ENCODE measurements at regions not wholly inside any gene's neighbourhood (a gene's known extent, or its start where the extent isn't known, plus 50 kb on each side); places are given as distances from the start of the nearest gene placed in this dataset.

DNA sequence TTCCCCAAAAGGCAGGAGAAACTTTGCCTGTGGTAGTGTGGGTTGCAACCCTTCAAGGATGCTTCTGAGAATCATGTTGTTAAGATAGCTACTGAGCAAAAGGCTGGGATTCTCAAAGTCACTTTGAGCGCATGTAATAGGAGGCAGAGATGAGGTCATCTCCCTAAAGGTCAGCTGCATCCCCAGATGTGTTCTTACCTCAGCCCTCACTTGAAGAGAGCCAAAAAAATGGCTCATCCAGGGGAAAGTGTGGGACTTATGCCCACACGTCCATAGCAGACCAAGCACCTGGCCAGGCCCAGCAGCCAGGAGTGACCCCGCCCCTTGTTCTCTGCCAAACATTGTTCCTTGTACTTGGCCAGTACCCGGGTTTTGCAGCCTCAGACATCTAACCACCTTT is 187.0 kb upstream of the BMP2 start:
- no peak overlapping the region for H3K4me3 ChIP-seq (ENCODE audit: control insufficient read depth, low read depth, low read length)
- DNase-seq (ENCODE audit: low read depth) = no peak
- TF ChIP-seq, protein P1, sequence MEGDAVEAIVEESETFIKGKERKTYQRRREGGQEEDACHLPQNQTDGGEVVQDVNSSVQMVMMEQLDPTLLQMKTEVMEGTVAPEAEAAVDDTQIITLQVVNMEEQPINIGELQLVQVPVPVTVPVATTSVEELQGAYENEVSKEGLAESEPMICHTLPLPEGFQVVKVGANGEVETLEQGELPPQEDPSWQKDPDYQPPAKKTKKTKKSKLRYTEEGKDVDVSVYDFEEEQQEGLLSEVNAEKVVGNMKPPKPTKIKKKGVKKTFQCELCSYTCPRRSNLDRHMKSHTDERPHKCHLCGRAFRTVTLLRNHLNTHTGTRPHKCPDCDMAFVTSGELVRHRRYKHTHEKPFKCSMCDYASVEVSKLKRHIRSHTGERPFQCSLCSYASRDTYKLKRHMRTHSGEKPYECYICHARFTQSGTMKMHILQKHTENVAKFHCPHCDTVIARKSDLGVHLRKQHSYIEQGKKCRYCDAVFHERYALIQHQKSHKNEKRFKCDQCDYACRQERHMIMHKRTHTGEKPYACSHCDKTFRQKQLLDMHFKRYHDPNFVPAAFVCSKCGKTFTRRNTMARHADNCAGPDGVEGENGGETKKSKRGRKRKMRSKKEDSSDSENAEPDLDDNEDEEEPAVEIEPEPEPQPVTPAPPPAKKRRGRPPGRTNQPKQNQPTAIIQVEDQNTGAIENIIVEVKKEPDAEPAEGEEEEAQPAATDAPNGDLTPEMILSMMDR (IDR thresholded peaks at IDR 0.05; ENCODE audit: control insufficient read depth, insufficient read depth, low read depth, low read length, missing control alignments) = no peak

DNA sequence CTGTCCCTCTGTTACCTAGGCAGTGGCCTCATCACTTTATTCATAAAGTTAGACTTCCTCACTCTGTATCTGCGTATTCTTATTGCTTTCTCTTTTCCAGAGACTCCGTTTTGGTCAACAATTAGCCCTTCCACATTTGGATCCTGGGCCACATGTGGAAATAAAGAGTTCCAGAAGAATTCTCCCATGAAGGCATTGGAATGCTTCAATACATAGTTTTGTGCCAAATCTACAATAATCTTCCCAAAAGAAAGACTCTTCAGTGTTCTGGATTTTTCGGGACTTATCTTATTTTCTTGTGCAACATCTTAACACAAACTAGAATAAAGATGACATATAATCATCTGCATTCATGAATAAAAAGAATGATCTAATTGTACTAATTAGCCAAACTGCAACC is 187.7 kb upstream of the BMP2 start:
- H3K4me3 ChIP-seq (ENCODE audit: control insufficient read depth, low read depth, low read length) = no peak overlapping the region
- no peak for DNase-seq (ENCODE audit: low read depth)
- TF ChIP-seq, protein P1 (IDR thresholded peaks at IDR 0.05; ENCODE audit: control insufficient read depth, insufficient read depth, low read depth, low read length, missing control alignments) = no peak

DNA sequence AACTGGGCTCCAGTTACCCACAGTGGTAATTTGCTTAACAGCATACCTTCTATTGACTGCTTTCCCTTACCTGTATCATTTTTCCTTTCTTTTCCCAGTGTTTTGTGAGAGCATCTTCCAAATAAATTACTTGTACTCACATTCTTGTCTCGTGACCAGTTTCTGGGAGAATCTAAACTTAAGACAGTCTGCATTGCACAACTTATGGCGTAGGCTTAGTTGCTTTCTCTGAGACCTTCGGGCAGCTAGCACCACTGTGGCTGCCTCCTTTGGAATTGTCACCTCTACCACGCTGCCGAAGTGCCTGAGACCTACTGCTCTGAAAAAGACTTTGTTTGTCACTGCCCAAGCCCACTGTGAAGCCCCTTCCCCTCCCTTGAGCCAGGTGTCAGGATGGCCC is 188.1 kb upstream of the BMP2 start:
- TF ChIP-seq, protein P1 (IDR thresholded peaks at IDR 0.05; ENCODE audit: control insufficient read depth, insufficient read depth, low read depth, low read length, missing control alignments) = no peak
- no peak for DNase-seq (ENCODE audit: low read depth)

DNA sequence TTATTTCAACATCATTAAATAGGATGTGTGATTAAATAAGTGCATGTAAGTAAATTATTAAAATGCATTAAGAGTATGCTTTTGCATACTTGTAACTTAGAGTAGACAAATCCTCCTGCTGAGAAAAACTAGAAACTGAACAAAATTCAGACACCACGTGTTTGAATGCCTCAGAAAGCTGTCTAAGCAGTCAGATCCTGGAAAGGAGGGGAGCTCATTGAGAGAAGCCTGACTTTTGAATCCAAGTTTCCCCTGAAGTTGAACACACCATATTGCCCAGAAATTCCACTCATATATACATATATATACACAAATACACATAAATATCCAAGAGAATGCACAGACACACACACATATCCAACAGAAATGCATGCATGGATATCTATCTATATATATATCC is 190.0 kb upstream of the BMP2 start:
- TF ChIP-seq, protein P1 (IDR thresholded peaks at IDR 0.05; ENCODE audit: control insufficient read depth, insufficient read depth, low read depth, low read length, missing control alignments) = no peak
- no peak for DNase-seq (ENCODE audit: low read depth)

More for the DNA sequence above, 188.1 kb upstream of the BMP2 start:
- no peak overlapping the region for H3K4me3 ChIP-seq (ENCODE audit: control insufficient read depth, low read depth, low read length)

DNA sequence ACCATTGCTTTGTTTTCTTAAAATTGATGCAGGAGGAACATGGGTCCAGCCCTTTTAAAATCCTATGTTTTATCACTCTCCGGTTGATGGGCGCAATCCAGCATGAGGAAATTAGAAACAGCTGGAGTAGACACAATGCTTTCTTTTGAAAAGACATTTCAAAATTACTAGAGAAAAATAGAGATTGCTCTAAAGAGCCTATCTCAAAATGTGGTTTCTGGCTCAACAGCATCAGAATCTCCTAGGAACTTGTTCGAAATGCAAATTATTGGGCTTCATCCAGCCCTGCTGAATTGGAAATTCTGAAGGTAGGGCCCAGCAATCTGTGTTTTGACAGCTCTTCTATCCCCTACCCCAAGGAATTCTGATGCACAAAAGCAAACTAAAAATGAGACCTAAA is 190.8 kb upstream of the BMP2 start:
- no peak overlapping the region for H3K4me3 ChIP-seq (ENCODE audit: control insufficient read depth, low read depth, low read length)
- no peak for DNase-seq (ENCODE audit: low read depth)
- TF ChIP-seq, protein P1 (IDR thresholded peaks at IDR 0.05; ENCODE audit: control insufficient read depth, insufficient read depth, low read depth, low read length, missing control alignments) = no peak

More for the DNA sequence above, 190.0 kb upstream of the BMP2 start:
- no peak overlapping the region for H3K4me3 ChIP-seq (ENCODE audit: control insufficient read depth, low read depth, low read length)

DNA sequence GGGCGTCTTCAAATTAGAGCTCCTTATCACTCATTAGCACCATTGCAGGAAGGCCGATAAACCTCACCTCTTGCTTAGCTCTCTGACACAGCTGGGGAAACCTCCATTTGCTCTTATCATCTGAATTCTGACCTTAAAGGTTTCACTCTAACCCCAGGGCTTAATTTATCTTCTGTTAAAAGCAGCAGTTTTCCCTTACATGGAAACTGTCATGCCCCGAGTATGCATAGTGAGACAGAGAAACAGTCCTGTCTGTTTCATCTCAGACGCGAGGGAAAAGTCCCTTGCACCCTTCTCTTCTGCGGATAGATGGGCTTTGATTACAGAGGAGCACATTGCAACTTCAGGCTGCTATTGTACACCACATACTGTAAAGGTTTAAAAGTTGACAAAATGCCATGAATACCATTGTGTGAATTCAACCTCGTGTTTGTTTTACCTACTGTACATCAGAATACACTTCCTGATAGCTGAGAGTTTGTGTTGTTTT is 191.5 kb upstream of the BMP2 start:
- no peak for DNase-seq (ENCODE audit: low read depth)
- H3K4me3 ChIP-seq (ENCODE audit: control insufficient read depth, low read depth, low read length) = no peak overlapping the region
- TF ChIP-seq, protein P1 (IDR thresholded peaks at IDR 0.05; ENCODE audit: control insufficient read depth, insufficient read depth, low read depth, low read length, missing control alignments) = no peak

DNA sequence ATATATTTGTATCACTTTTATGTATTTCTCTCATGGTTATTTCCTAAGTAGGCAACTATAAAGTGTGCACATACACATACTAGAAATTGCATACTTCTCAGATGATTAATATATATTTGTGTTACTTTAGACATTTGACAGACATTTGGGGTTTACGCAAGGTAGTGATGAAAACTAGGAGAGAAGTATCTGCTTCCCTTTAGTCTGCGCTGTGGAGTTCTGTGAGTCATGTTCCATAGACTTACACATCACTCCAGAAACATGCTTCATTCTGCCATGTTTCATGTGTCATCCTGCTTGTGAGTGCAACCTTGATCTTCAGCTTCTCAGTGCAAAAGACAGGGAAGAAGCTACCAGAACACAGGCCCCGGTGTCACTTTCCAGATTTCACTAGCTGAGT is 200.7 kb upstream of the BMP2 start:
- TF ChIP-seq, protein P1 (IDR thresholded peaks at IDR 0.05; ENCODE audit: control insufficient read depth, insufficient read depth, low read depth, low read length, missing control alignments) = no peak
- H3K4me3 ChIP-seq (ENCODE audit: control insufficient read depth, low read depth, low read length) = no peak overlapping the region
- DNase-seq (ENCODE audit: low read depth) = no peak

Data from AG09309 (cell line).